ENCODE measurements at regions not wholly inside any gene's neighbourhood (a gene's known extent, or its start where the extent isn't known, plus 50 kb on each side); places are given as distances from the start of the nearest gene placed in this dataset.

- POLR2A ChIA-PET (ENCODE audit: partially characterized antibody), result no interaction called here
- no peak for FAIRE-seq
- H3K4me3 ChIP-seq (ENCODE audit: extremely low read depth in 1 of 4, insufficient read depth in 2 of 4, low read depth in 3 of 4, low read length in 4 of 4), result no peak overlapping the region
These were observed 373.2 kb downstream of the DDX10 start for GRCh38 chr11:109037856-109038780.

More at GRCh38 chr11:109037856-109038780, 373.2 kb downstream of the DDX10 start:
- no peak for DNase-seq (ENCODE audit: low read depth in 1 of 2, low spot score in 2 of 2)
- H3K23ac ChIP-seq (ENCODE audit: insufficient read length), result no peak overlapping the region
- H3K27me3 ChIP-seq (replicated peaks in 1 of 4; ENCODE audit: control insufficient read depth in 3 of 4, extremely low read depth in 1 of 4, insufficient read depth in 3 of 4, low read length in 3 of 4), result no peaks in the 10 kb centered on the region
- no peaks in the 10 kb centered on the region for H3K79me1 ChIP-seq (ENCODE audit: low read depth, low read length)
- TF ChIP-seq TAF1 (IDR thresholded peaks at IDR 0.05; ENCODE audit: low read depth, low read length), result no peak
- TF ChIP-seq HDAC2 (IDR thresholded peaks at IDR 0.05; ENCODE audit: borderline replicate concordance in 1 of 2, low read depth in 2 of 2, low read length in 2 of 2), result no peak
- TF ChIP-seq RFX5 (IDR thresholded peaks at IDR 0.05; ENCODE audit: borderline replicate concordance, low read depth, low read length), result no peak
- no peak for TF ChIP-seq SRF (IDR thresholded peaks at IDR 0.05; ENCODE audit: low read depth, low read length)
- no peak for TF ChIP-seq SIRT6 (IDR thresholded peaks at IDR 0.05; ENCODE audit: low read length)
- TF ChIP-seq MAFK (IDR thresholded peaks at IDR 0.05; ENCODE audit: low read depth, low read length), result no peak
- TF ChIP-seq EZH2 (IDR thresholded peaks at IDR 0.05; ENCODE audit: low read depth, low read length, severe bottlenecking), result no peak
- H2AK5ac ChIP-seq (ENCODE audit: low read depth, low read length), result no peak overlapping the region
- CTCF ChIA-PET (ENCODE audit: partially characterized antibody), result interaction anchor here (0.6 to 1.6 kb wide), 3 partner anchors 18 to 167 kb away, joined by 3 to 4 read pairs (median 3); no protein-coding TSS in a partner anchor
- no peak overlapping the region for H3K18ac ChIP-seq (ENCODE audit: extremely low read depth, low read length)
- no peak overlapping the region for H2BK5ac ChIP-seq (ENCODE audit: low read depth, low read length)
- H2AFZ ChIP-seq (ENCODE audit: low read length), result no peak overlapping the region; the same call in 1 of the 2 replicates
- H3K79me2 ChIP-seq (ENCODE audit: control insufficient read depth in 1 of 2, insufficient read depth in 2 of 2, low read length in 2 of 2), result no peaks in the 10 kb centered on the region
- H3K27ac ChIP-seq (ENCODE audit: low read depth, low read length), result no peak overlapping the region
- no peaks in the 10 kb centered on the region for H4K20me1 ChIP-seq (replicated peaks in 1 of 2; ENCODE audit: control insufficient read depth in 1 of 2, insufficient read depth in 2 of 2, low read length in 2 of 2)
- no peak overlapping the region for H3K14ac ChIP-seq (ENCODE audit: insufficient read length)
- H4K5ac ChIP-seq (ENCODE audit: insufficient read length, low read depth, low read length), result no peak overlapping the region
- no peak overlapping the region for H3K4ac ChIP-seq (replicated peaks; ENCODE audit: insufficient read length, low read depth, low read length)
- H2BK12ac ChIP-seq (ENCODE audit: low read depth, low read length), result no peak overlapping the region
- no peak overlapping the region for H2BK15ac ChIP-seq (ENCODE audit: low read length)
- H3K56ac ChIP-seq (replicated peaks; ENCODE audit: insufficient read length, low read depth, low read length), result no peak overlapping the region
- H3K4me2 ChIP-seq (ENCODE audit: insufficient read depth in 1 of 2, low read depth in 2 of 2, low read length in 2 of 2), result no peak overlapping the region
- H2BK20ac ChIP-seq (ENCODE audit: low read length), result no peak overlapping the region
- H3K4me1 ChIP-seq (replicated peaks in 1 of 4; ENCODE audit: control insufficient read depth in 3 of 4, insufficient read depth in 4 of 4, low read length in 3 of 4), result no peaks in the 10 kb centered on the region; a peak in 1 of 7 replicates
- 89% methylated on average over 3 of the region's 3 CpGs; no CpG with 5 or more reads in 1 of the 2 experiments for WGBS, 2 experiments (ENCODE audit: extremely low coverage in 1 of 2, insufficient coverage in 1 of 2, insufficient read length in 1 of 2, insufficient replicate concordance in 2 of 2, low coverage in 1 of 2, low lambda C conversion rate in 2 of 2, missing lambda C conversion rate in 1 of 2)
- H4K8ac ChIP-seq (ENCODE audit: extremely low read depth, insufficient read depth, low read length), result no peak overlapping the region
- no peak overlapping the region for H4K91ac ChIP-seq (replicated peaks; ENCODE audit: insufficient read length, low read length)
- no peaks in the 10 kb centered on the region; a peak in 1 of 4 replicates for H3K9me3 ChIP-seq (ENCODE audit: insufficient read depth in 2 of 2, low read depth in 1 of 2, low read length in 1 of 2)
- no peaks in the 10 kb centered on the region for H3K36me3 ChIP-seq (ENCODE audit: control insufficient read depth in 2 of 4, insufficient read depth in 4 of 4, low read length in 3 of 4)
- H3K23me2 ChIP-seq (ENCODE audit: low read depth, low read length), result no peaks in the 10 kb centered on the region
- H2BK120ac ChIP-seq (replicated peaks; ENCODE audit: low read depth, low read length), result no peak overlapping the region
- no peak overlapping the region for H3K9ac ChIP-seq (replicated peaks in 1 of 4; ENCODE audit: extremely low read depth in 1 of 4, low read depth in 3 of 4, low read length in 3 of 4)
